AG09319 (cell line): ENCODE measurements at regions not wholly inside any gene's neighbourhood (a gene's known extent, or its start where the extent isn't known, plus 50 kb on each side); places are given as distances from the start of the nearest gene placed in this dataset.

Experiments
- DNase-seq: peaks from one replicate; pipeline ENCODE4 v3.0.0-alpha.2; 2010; ENCODE audit warnings: low read depth; ENCODE audit errors: extremely low read depth
- TF ChIP-seq, protein P1 (sequence below): IDR thresholded peaks from 2 replicates; pipeline ENCODE4 v1.5.1; 2011; ENCODE audit warnings: low read depth, mild to moderate bottlenecking, inconsistent platforms, low read length, moderate library complexity

DNA sequence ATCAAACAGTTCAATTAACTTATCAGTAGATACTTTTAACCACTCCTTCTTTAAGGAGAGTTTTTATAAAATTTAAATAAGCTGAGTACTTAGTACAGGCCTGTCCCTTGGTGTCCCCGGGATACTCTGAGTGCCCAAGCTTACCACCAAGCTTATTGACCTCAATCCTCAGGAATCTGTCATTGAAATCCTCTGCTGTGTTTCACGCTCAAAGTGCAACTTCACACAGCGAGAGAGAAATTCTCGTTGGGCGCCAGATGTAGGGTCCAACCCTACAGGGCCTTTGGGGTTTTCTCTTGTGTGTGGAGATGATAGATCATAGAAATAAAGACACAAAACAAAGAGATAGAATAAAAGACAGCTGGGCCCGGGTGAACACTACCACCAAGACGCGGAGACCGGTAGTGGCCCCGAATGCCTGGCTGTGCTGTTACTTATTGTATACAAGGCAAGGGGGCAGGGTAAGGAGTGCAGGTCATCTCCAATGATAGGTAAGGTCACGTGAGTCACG, 65.3 kb upstream of the ARL4D start:
- TF ChIP-seq, protein P1, sequence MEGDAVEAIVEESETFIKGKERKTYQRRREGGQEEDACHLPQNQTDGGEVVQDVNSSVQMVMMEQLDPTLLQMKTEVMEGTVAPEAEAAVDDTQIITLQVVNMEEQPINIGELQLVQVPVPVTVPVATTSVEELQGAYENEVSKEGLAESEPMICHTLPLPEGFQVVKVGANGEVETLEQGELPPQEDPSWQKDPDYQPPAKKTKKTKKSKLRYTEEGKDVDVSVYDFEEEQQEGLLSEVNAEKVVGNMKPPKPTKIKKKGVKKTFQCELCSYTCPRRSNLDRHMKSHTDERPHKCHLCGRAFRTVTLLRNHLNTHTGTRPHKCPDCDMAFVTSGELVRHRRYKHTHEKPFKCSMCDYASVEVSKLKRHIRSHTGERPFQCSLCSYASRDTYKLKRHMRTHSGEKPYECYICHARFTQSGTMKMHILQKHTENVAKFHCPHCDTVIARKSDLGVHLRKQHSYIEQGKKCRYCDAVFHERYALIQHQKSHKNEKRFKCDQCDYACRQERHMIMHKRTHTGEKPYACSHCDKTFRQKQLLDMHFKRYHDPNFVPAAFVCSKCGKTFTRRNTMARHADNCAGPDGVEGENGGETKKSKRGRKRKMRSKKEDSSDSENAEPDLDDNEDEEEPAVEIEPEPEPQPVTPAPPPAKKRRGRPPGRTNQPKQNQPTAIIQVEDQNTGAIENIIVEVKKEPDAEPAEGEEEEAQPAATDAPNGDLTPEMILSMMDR: no peak
- DNase-seq: no peak

GRCh38 chr17:43332230-43332629, 66.6 kb upstream of the ARL4D start:
- no peak for DNase-seq
- TF ChIP-seq, protein P1: no peak

- TF ChIP-seq, protein P1: no peak
- no peak for DNase-seq
Observed at GRCh38 chr17:43330876-43331639, 67.7 kb upstream of the ARL4D start.

GRCh38 chr17:43329183-43329582, 69.6 kb upstream of the ARL4D start:
- no peak for DNase-seq
- TF ChIP-seq, protein P1: no peak

DNA sequence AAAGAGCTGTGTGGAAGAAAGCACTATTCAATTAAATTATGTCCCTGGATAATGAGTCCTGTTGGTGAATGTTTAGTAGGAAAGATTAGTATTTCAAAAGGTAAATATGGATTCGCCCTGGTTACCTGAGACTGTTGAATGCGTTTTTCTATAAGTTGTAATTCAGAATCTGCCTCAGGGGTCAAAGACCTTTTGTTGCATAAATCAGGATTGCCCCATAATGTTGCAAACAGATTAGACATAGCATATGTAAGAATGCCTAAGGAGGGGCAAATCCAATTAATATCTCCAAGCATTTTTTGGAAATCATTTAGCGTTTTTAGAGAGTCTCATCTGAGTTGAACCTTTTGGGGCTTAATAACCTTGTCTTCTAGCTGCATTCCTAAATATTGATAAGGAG, 70.1 kb upstream of the ARL4D start:
- no peak for DNase-seq
- TF ChIP-seq, protein P1: no peak

GRCh38 chr17:43327834-43328420, 70.9 kb upstream of the ARL4D start:
- no peak for DNase-seq
- TF ChIP-seq, protein P1: no peak

DNA sequence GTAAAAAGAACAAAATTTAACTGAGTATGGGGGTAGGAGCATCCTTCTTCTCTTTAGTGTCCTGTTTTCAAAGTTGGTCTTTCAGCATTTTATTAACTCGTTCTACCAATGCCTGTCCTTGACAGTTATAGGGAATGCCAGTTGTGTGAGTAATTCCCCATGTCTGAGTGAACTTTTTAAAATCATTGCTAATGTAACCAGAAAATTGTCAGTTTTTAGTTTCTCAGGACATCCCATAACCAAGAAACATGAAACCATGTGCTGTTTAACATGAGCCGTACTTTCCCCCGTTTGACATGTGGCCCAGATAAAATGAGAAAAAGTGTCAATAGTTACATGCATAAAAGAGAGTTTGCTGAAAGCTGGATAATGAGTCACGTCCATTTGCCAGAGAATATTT, 71.4 kb upstream of the ARL4D start:
- no peak for DNase-seq
- TF ChIP-seq, protein P1: no peak
